Osteoblast (primary cell): ENCODE measurements at regions not wholly inside any gene's neighbourhood (a gene's known extent, or its start where the extent isn't known, plus 50 kb on each side); places are given as distances from the start of the nearest gene placed in this dataset.
"Not testable (repeated sequence)": the region's sequence is repeated elsewhere in the genome, so short reads cannot be mapped to it uniquely, and the experiment has no call there.

Experiments used
- DNase-seq: peaks from one replicate; pipeline ENCODE4 v3.0.0; 2011; ENCODE audit warnings: low spot score, mixed read lengths; ENCODE audit not compliant: insufficient read length; ENCODE audit errors: missing footprints
- H2AFZ ChIP-seq: 2 replicates; pipeline ENCODE4 v1.6.0; 2011; ENCODE audit warnings: mild to moderate bottlenecking, low read length
- H3K27ac ChIP-seq: 2 replicates; pipeline ENCODE4 v1.5.1; 2011; ENCODE audit warnings: mild to moderate bottlenecking, low read depth, low read length, moderate library complexity
- H3K27me3 ChIP-seq: 2 replicates; pipeline ENCODE4 v1.6.0; 2012; ENCODE audit warnings: mild to moderate bottlenecking, control low read depth, inconsistent platforms, low read length, moderate library complexity; ENCODE audit not compliant: insufficient read depth
- H3K36me3 ChIP-seq: 2 replicates; pipeline ENCODE4 v1.5.1; 2011; ENCODE audit warnings: mild to moderate bottlenecking, low read length, control low read depth, moderate library complexity; ENCODE audit not compliant: insufficient read depth
- H3K4me1 ChIP-seq: 2 replicates; pipeline ENCODE4 v1.5.1; 2011; ENCODE audit warnings: mild to moderate bottlenecking, low read length, control low read depth, moderate library complexity; ENCODE audit not compliant: insufficient read depth
- H3K4me2 ChIP-seq: 2 replicates; pipeline ENCODE4 v1.6.0; 2011; ENCODE audit warnings: mild to moderate bottlenecking, low read length; ENCODE audit not compliant: insufficient read depth
- H3K4me3 ChIP-seq: fragments of 200-600 bp; sonication (generic); 3 replicates; pipeline ENCODE4 v1.5.1; 2012; ENCODE audit warnings: mild to moderate bottlenecking, low read length, inconsistent platforms; ENCODE audit not compliant: insufficient read depth
- H3K79me2 ChIP-seq: 2 replicates; pipeline ENCODE4 v1.6.0; 2012; ENCODE audit warnings: mild to moderate bottlenecking, low read length, control low read depth, inconsistent platforms; ENCODE audit not compliant: insufficient read depth
- H3K9me3 ChIP-seq: 2 replicates; pipeline ENCODE4 v1.5.1; 2011; ENCODE audit warnings: low read depth, low read length, control low read depth
- H4K20me1 ChIP-seq: 2 replicates; pipeline ENCODE4 v1.6.0; 2012; ENCODE audit warnings: mild to moderate bottlenecking, low read length, control low read depth; ENCODE audit not compliant: insufficient read depth
- TF ChIP-seq, protein P1 (sequence below): IDR thresholded peaks from 2 replicates; pipeline ENCODE4 v1.5.1; 2011; ENCODE audit warnings: mild to moderate bottlenecking, low read depth, low read length, moderate library complexity; ENCODE audit errors: extremely low read depth

DNA sequence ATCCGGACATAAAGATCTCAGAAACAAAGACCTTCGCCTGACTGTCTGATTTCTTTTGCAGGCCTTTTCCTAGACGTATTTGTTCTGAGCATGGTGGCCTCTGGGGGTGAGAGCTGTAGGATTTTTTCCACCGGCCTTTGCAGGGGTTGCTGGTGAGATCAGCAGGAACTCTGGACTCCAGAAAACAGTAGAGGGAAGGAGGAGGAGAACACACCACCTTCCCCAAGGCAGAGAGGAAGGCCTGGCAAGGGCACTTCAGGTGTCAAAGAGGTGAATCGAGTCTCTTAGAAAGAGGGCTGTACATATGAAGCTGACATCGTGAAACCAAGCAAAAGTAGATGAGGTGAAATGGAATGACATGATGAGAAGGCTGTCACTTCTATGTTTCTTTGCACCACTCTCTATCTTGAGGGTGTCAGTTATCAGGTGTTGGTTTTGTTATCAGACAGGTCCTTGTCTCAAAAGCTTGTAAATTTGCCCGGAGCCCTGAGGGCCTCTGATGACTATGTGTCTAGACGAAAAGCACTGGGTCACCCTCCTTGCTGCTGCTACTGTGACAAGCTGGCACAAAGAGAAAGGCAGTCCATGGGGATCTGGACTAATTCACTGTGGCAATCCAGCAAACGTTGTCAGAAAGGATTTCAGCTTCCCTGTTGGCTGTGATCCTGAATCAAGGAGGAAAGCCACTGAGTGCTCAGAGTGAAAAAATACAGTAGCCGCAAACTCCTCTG is 91.3 kb upstream of the MAP3K7 start:
- no peaks in the 10 kb centered on the region for H3K36me3 ChIP-seq
- H3K79me2 ChIP-seq: no peaks in the 10 kb centered on the region
- no peak overlapping the region for H3K27ac ChIP-seq
- no peak overlapping the region for H3K4me2 ChIP-seq
- H4K20me1 ChIP-seq: no peaks in the 10 kb centered on the region
- TF ChIP-seq, protein P1, sequence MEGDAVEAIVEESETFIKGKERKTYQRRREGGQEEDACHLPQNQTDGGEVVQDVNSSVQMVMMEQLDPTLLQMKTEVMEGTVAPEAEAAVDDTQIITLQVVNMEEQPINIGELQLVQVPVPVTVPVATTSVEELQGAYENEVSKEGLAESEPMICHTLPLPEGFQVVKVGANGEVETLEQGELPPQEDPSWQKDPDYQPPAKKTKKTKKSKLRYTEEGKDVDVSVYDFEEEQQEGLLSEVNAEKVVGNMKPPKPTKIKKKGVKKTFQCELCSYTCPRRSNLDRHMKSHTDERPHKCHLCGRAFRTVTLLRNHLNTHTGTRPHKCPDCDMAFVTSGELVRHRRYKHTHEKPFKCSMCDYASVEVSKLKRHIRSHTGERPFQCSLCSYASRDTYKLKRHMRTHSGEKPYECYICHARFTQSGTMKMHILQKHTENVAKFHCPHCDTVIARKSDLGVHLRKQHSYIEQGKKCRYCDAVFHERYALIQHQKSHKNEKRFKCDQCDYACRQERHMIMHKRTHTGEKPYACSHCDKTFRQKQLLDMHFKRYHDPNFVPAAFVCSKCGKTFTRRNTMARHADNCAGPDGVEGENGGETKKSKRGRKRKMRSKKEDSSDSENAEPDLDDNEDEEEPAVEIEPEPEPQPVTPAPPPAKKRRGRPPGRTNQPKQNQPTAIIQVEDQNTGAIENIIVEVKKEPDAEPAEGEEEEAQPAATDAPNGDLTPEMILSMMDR: no peak
- H2AFZ ChIP-seq: no peak overlapping the region
- no peaks in the 10 kb centered on the region for H3K27me3 ChIP-seq
- DNase-seq: no peak
- no peaks in the 10 kb centered on the region for H3K9me3 ChIP-seq
- H3K4me3 ChIP-seq: no peak overlapping the region
- H3K4me1 ChIP-seq: no peaks in the 10 kb centered on the region

GRCh38 chr6:90677440-90677839 is 90.6 kb upstream of the MAP3K7 start:
- H3K27ac ChIP-seq: no peak overlapping the region
- no peaks in the 10 kb centered on the region for H4K20me1 ChIP-seq
- H3K4me2 ChIP-seq: no peak overlapping the region
- H3K27me3 ChIP-seq: no peaks in the 10 kb centered on the region
- H3K36me3 ChIP-seq: no peaks in the 10 kb centered on the region
- no peak overlapping the region for H2AFZ ChIP-seq
- H3K9me3 ChIP-seq: no peaks in the 10 kb centered on the region
- H3K4me1 ChIP-seq: no peaks in the 10 kb centered on the region
- no peaks in the 10 kb centered on the region for H3K79me2 ChIP-seq
- DNase-seq: no peak
- TF ChIP-seq, protein P1: no peak
- H3K4me3 ChIP-seq: no peak overlapping the region

GRCh38 chr6:90676516-90677300 is 89.8 kb upstream of the MAP3K7 start:
- H3K4me1 ChIP-seq: no peaks in the 10 kb centered on the region
- no peaks in the 10 kb centered on the region for H3K9me3 ChIP-seq
- TF ChIP-seq, protein P1: no peak
- H3K4me2 ChIP-seq: no peak overlapping the region
- no peaks in the 10 kb centered on the region for H3K36me3 ChIP-seq
- H2AFZ ChIP-seq: no peak overlapping the region
- no peaks in the 10 kb centered on the region for H3K79me2 ChIP-seq
- DNase-seq: no peak
- H3K27me3 ChIP-seq: no peaks in the 10 kb centered on the region
- no peak overlapping the region for H3K4me3 ChIP-seq
- no peaks in the 10 kb centered on the region for H4K20me1 ChIP-seq
- H3K27ac ChIP-seq: no peak overlapping the region

- not testable (repeated sequence) for H3K9me3 ChIP-seq, H3K4me2 ChIP-seq, H3K4me3 ChIP-seq, H3K4me1 ChIP-seq, H3K27ac ChIP-seq, H3K79me2 ChIP-seq, H4K20me1 ChIP-seq, H3K27me3 ChIP-seq, H3K36me3 ChIP-seq, DNase-seq, H2AFZ ChIP-seq
Observed at GRCh38 chr6:90675107-90675506, 88.2 kb upstream of the MAP3K7 start.

DNA sequence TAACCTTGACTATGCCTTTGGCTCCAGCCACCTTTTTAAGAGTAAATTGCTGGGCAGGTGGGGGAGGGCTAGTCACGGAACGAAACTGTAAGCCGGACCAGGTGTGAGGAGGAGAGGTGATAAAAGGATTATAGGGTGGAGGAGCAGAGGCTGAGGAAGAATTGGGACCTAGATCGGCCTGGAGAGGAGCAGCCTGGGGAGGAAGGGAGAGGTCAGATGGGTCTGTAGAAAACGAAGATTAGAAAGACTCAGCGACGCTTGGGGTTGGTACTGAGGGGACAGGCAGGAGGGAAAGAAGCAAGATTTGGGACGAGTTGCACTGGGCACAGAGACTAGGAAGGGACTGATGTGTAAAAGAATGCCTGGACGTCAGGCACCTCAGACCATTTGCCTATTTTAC is 87.2 kb upstream of the MAP3K7 start:
- not testable (repeated sequence) for H3K27me3 ChIP-seq, H3K36me3 ChIP-seq, H2AFZ ChIP-seq, DNase-seq, H3K9me3 ChIP-seq, H3K27ac ChIP-seq, H3K79me2 ChIP-seq, H3K4me1 ChIP-seq, H3K4me3 ChIP-seq, H3K4me2 ChIP-seq, H4K20me1 ChIP-seq
